Glutamatergic neuron (in vitro differentiated cells): ENCODE measurements at regions not wholly inside any gene's neighbourhood (a gene's known extent, or its start where the extent isn't known, plus 50 kb on each side); places are given as distances from the start of the nearest gene placed in this dataset.

ENCODE experiments used
- DNase-seq: peaks from one replicate; pipeline ENCODE4 v3.0.0; 2022
- H3K27ac Mint-ChIP-seq: one replicate; pipeline ENCODE4 v1.8.0; 2020; ENCODE audit warnings: mild to moderate bottlenecking, mixed read lengths, inconsistent platforms; ENCODE audit not compliant: unreplicated experiment
- H3K27me3 Mint-ChIP-seq: one replicate; pipeline ENCODE4 v1.8.0; 2020; ENCODE audit warnings: mild to moderate bottlenecking, moderate library complexity, mixed read lengths, inconsistent platforms; ENCODE audit not compliant: unreplicated experiment
- H3K36me3 Mint-ChIP-seq: one replicate; pipeline ENCODE4 v1.8.0; 2020; ENCODE audit warnings: mild to moderate bottlenecking, mixed read lengths, inconsistent platforms; ENCODE audit not compliant: unreplicated experiment
- H3K4me1 Mint-ChIP-seq: one replicate; pipeline ENCODE4 v1.8.0; 2020; ENCODE audit warnings: mild to moderate bottlenecking, low read depth, mixed read lengths, inconsistent platforms; ENCODE audit not compliant: unreplicated experiment
- H3K4me3 Mint-ChIP-seq: one replicate; pipeline ENCODE4 v1.8.0; 2020; ENCODE audit warnings: mild to moderate bottlenecking, mixed read lengths, inconsistent platforms; ENCODE audit not compliant: unreplicated experiment
- H3K9me3 Mint-ChIP-seq: one replicate; pipeline ENCODE4 v1.8.0; 2020; ENCODE audit warnings: mild to moderate bottlenecking, moderate library complexity, mixed read lengths, inconsistent platforms; ENCODE audit not compliant: unreplicated experiment
- TF ChIP-seq, protein P1 (sequence below): fragments of 200-600 bp; sonication (generic); IDR thresholded peaks from one replicate; pipeline ENCODE4 v1.5.0; 2021; ENCODE audit not compliant: partially characterized antibody, unreplicated experiment

DNA sequence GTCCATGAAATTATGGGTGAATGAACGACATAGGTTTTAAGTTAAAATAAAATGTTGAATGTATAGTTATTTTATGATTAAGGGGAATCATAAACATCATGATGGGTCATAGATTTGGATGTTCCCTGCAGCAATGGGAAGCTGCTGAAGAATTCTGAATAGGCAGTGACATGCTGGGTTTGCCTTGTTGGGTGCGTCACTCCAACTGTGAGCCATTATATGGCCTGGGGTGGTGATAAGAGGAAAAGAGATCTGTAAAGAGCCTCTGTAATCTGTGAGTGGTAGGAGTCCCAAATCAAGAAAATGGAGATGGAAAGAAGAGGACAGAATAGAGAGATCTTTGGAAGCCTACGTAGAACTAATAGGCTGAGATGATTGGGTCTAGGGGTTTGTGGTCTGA is 58.1 kb upstream of the GPR26 start:
- TF ChIP-seq, protein P1, sequence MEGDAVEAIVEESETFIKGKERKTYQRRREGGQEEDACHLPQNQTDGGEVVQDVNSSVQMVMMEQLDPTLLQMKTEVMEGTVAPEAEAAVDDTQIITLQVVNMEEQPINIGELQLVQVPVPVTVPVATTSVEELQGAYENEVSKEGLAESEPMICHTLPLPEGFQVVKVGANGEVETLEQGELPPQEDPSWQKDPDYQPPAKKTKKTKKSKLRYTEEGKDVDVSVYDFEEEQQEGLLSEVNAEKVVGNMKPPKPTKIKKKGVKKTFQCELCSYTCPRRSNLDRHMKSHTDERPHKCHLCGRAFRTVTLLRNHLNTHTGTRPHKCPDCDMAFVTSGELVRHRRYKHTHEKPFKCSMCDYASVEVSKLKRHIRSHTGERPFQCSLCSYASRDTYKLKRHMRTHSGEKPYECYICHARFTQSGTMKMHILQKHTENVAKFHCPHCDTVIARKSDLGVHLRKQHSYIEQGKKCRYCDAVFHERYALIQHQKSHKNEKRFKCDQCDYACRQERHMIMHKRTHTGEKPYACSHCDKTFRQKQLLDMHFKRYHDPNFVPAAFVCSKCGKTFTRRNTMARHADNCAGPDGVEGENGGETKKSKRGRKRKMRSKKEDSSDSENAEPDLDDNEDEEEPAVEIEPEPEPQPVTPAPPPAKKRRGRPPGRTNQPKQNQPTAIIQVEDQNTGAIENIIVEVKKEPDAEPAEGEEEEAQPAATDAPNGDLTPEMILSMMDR = no peak
- peak overlapping the region; percentile 1 for H3K4me3 Mint-ChIP-seq
- no peak overlapping the region for H3K27ac Mint-ChIP-seq
- no peaks in the 10 kb centered on the region for H3K36me3 Mint-ChIP-seq
- no peak for DNase-seq
- peaks cover 21% of the 10 kb centered on the region for H3K4me1 Mint-ChIP-seq
- no peaks in the 10 kb centered on the region for H3K9me3 Mint-ChIP-seq
- peaks cover 2% of the 10 kb centered on the region for H3K27me3 Mint-ChIP-seq

DNA sequence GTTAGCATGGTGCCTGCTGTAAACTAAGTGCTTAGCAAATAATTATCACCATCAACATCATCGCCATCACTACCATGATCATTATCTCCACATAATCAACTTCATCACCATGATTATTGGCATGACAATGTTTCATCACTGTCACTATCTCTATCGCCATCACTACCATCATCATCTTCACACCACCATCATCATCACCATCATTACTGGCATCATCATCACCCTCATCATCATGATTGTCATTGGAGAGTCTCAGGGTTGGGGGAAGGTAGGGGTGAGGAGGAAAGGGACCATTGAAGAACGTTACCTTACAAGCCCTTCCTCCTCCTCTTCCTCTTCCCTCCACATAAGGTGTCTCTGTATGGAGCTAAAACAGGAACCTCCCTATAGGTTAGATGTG is 54.9 kb upstream of the GPR26 start:
- no peak overlapping the region for H3K4me3 Mint-ChIP-seq
- TF ChIP-seq, protein P1 = no peak
- peaks cover 2% of the 10 kb centered on the region for H3K27me3 Mint-ChIP-seq
- no peak for DNase-seq
- no peaks in the 10 kb centered on the region for H3K9me3 Mint-ChIP-seq
- no peaks in the 10 kb centered on the region for H3K36me3 Mint-ChIP-seq
- H3K27ac Mint-ChIP-seq = no peak overlapping the region
- peaks cover 16% of the 10 kb centered on the region for H3K4me1 Mint-ChIP-seq

DNA sequence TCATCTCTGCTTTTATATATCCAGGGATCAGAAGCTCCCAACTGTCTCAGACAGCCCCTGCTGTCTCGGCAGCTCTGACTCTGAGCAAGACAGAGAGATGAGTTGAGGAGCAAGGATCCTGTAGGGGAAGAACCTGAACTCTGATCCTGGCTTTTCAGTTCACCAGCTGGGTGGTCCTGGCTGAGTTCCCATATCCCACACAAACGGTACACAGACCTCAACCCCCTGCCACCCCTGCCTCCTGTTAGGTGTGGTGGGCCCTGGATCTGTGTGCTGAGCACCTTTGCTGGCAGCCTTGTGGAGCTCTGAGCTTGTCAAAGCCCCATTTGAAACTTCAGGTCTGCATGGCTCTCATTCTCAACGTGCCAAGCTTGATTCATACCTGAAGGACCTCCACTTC is 54.3 kb upstream of the GPR26 start:
- H3K36me3 Mint-ChIP-seq = no peaks in the 10 kb centered on the region
- H3K4me1 Mint-ChIP-seq = peaks cover 14% of the 10 kb centered on the region
- H3K4me3 Mint-ChIP-seq = no peak overlapping the region
- no peak overlapping the region for H3K27ac Mint-ChIP-seq
- H3K9me3 Mint-ChIP-seq = no peaks in the 10 kb centered on the region
- TF ChIP-seq, protein P1 = no peak
- H3K27me3 Mint-ChIP-seq = peaks cover 2% of the 10 kb centered on the region
- no peak for DNase-seq

DNA sequence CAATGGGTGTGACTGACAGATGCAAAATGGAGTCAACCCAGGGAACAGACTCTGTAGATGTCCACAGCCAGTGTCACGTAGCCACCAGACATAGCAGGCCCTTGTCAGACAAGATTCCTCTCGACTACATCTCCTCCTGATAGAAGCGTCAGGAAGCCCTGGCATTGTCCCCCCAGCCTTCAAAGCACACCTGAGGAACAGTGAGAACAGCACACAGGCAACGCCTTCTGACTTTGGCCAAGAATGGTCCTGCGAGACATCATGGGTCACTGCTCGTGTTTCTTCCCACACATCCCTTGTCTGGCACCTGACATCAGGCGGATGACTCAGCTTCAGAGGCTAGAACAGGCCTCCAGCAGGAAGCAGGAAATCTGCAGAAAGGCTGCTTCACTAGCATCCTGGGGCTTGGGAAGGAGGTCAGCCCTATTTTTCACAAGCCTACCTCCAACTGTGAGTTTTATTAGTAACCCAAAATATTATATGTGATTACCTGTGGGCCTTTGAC is 52.8 kb upstream of the GPR26 start:
- no peak overlapping the region for H3K4me3 Mint-ChIP-seq
- H3K9me3 Mint-ChIP-seq = no peaks in the 10 kb centered on the region
- no peak overlapping the region for H3K27ac Mint-ChIP-seq
- H3K4me1 Mint-ChIP-seq = no peaks in the 10 kb centered on the region
- peaks cover 2% of the 10 kb centered on the region for H3K27me3 Mint-ChIP-seq
- TF ChIP-seq, protein P1 = no peak
- H3K36me3 Mint-ChIP-seq = no peaks in the 10 kb centered on the region
- DNase-seq = no peak

DNA sequence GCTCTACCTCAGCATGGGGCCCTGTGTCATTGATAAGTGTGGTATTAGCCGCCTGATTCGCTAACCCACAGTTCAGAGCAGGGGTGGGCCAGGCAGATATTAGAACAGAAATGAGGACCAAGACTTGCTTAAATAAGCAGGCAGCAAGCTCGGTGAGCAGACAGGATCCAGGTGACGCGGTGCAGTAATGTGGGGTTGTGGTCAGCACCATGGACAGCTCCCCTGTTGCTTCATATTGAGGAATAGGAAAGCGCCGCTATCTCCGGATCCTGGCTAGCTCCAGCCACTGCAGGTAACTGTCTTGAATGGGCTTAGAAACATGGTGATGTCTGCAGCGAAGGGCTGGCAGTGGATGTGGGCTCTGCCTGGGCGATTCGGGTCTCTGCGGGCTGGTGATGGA is 51.3 kb upstream of the GPR26 start:
- no peaks in the 10 kb centered on the region for H3K36me3 Mint-ChIP-seq
- H3K4me1 Mint-ChIP-seq = no peaks in the 10 kb centered on the region
- no peaks in the 10 kb centered on the region for H3K9me3 Mint-ChIP-seq
- H3K27ac Mint-ChIP-seq = no peak overlapping the region
- no peak overlapping the region for H3K4me3 Mint-ChIP-seq
- DNase-seq = no peak
- TF ChIP-seq, protein P1 = no peak
- peaks cover 2% of the 10 kb centered on the region for H3K27me3 Mint-ChIP-seq
